ENCODE measurements at regions not wholly inside any gene's neighbourhood (a gene's known extent, or its start where the extent isn't known, plus 50 kb on each side); places are given as distances from the start of the nearest gene placed in this dataset.

DNA sequence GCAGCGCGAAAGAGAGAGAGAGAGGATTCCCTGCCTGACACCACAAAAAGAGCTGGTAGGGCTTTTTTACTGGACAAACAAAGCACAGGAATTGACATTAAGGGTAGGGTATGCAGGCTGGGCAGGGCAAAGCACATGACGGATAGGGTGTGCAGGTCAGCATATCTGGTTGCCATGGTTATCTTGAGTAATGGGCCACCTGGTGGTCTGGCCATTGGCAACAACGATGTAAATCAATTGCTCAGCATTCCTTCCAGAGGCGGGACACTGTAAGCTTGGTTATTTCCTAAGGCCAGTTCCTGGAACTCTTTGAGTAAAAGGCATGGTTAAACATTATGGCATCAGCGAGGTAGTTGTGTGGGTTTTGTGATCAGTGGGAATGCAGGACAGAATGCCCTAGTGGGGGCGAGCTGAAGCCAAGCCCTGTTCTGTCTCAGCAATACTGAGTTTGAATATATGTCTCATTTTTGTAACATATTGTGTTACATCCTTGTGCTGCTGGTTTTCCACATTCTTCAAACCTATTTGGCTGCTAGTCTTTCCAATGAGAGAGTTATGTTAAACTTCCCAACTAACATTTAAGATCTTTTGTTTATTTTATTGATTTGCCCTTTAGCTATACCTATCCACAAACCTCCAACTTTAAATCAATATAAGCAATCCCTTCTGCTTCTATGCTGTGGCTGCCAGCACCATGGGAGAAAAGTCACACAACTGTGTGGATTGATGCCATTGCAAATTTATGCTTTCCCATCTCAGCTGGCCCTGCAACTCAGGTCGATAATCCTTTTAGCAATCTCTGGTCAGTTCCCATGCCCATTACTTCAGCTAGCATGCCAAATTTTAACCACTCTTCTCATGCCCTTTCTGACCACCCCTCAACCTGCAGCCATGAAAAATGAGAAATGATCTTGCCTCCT lies 396.7 kb upstream of the PDE3A start:
- no peak overlapping the region for H3K4me3 ChIP-seq (ENCODE audit: low read depth, low read length)
- no peak for DNase-seq (ENCODE audit: low read depth, low spot score)
- TF ChIP-seq, protein P1, sequence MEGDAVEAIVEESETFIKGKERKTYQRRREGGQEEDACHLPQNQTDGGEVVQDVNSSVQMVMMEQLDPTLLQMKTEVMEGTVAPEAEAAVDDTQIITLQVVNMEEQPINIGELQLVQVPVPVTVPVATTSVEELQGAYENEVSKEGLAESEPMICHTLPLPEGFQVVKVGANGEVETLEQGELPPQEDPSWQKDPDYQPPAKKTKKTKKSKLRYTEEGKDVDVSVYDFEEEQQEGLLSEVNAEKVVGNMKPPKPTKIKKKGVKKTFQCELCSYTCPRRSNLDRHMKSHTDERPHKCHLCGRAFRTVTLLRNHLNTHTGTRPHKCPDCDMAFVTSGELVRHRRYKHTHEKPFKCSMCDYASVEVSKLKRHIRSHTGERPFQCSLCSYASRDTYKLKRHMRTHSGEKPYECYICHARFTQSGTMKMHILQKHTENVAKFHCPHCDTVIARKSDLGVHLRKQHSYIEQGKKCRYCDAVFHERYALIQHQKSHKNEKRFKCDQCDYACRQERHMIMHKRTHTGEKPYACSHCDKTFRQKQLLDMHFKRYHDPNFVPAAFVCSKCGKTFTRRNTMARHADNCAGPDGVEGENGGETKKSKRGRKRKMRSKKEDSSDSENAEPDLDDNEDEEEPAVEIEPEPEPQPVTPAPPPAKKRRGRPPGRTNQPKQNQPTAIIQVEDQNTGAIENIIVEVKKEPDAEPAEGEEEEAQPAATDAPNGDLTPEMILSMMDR (IDR thresholded peaks at IDR 0.05; ENCODE audit: insufficient read depth, low read length, missing control alignments), result no peak
- POLR2A ChIA-PET, result interaction anchor here (1.3 kb wide), 1 partner anchor 26 kb away, joined by 3 read pairs; no protein-coding TSS in a partner anchor
- CTCF ChIA-PET, result interaction anchor here (0.7 to 1.7 kb wide), 3 partner anchors 9 to 56 kb away, joined by 3 to 5 read pairs (median 3); no protein-coding TSS in a partner anchor

DNA sequence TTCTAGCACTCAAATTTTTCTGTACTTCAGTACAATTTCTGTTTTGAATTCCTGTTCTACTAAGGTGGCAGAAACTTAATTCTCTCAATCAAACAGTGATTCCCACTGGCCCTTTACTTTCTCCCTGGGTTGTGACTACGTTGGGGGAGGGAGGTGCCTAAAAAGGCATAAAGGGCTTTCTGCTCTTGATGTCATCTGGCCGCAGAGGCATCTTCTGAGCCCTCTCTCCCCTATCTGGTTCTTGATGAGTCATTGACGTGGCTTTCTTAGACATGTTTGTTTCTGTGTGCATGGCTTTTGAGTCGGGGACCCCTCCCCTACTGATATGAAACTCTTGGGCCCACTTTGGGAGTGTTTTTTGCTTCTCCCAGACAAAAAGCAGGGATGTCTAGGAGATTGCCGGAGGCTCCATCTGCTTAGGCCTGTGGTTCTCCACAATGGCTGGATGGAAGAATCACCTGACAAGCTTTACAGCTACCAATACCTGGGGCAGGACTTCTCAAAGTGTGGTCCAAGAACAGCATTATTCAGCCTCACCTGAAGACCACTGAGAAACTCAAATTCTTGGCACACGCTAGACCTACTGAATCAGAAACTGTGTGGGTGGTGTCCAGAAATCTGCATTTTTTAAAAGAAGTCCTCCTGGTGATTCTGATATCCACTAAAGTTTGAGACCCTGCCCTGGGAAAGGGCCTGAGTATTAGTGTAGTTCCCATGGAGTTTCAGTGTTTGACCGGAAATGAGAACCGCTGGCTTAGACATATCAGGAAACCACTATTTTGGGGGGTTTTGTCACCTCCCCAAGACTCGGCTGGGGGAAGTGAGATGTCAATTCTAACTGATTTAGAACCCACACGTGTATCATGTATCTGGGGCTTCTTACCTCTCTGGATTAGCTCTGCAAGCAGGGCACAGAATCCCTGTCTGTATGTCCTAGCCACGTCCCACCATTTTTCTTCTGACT lies 395.7 kb upstream of the PDE3A start:
- no peak overlapping the region for H3K4me3 ChIP-seq (ENCODE audit: low read depth, low read length)
- ChIA-PET POLR2A (interaction anchor here (1.3 kb wide), 1 partner anchor 27 kb away, joined by 3 read pairs; no protein-coding TSS in a partner anchor), CTCF (interaction anchor here (0.7 to 1.7 kb wide), 3 partner anchors 10 to 57 kb away, joined by 3 to 5 read pairs (median 3); no protein-coding TSS in a partner anchor)
- TF ChIP-seq, protein P1 (IDR thresholded peaks at IDR 0.05; ENCODE audit: insufficient read depth, low read length, missing control alignments), result no peak
- DNase-seq (ENCODE audit: low read depth, low spot score), result no peak

DNA sequence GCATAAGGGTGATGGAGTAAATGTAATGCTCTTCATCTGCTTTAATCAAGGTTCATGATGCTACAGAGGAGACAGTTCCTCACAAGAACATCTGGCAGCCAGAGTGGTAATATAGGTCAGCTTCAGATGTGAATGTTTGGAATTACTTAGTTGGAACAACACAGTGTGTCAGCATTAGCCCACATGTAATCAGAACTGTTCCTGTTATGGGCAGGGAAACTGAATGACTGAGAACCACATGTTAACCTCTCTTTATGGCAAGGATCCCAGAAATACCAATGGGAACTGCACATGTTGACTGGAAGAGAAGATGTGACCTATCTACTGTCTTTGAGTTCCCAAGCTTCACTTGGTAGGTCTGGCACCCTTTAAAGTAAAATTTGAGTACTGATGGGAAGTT lies 390.1 kb upstream of the PDE3A start:
- no peak overlapping the region for H3K4me3 ChIP-seq (ENCODE audit: low read depth, low read length)
- TF ChIP-seq, protein P1 (IDR thresholded peaks at IDR 0.05; ENCODE audit: insufficient read depth, low read length, missing control alignments), result no peak
- DNase-seq (ENCODE audit: low read depth, low spot score), result peak; percentile 97
- ChIA-PET POLR2A (interaction anchor here (0.8 kb wide), 1 partner anchor 10 kb away, joined by 4 read pairs; no protein-coding TSS in a partner anchor), CTCF (interaction anchor here (1.1 to 1.6 kb wide), 2 partner anchors 14 to 61 kb away, joined by 3 to 4 read pairs; no protein-coding TSS in a partner anchor)

DNA sequence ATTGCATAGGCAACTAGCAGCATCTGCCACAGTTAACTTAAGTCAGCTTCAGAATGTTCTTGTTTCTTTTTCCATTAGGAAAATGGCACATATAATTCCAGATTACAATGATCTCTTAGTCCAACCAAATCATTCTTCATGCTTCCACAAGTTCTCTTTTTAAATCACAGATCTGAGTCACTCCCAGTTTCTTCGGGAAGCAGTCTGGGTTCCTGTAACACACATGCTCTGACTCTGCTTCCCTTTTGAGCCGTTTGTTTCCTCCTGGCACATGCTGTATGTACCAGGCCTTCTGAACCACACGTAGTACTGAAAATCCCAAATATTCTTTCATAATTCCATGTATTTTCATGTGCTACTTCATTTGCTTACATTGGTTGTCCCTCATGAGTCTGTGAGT lies 388.8 kb upstream of the PDE3A start:
- POLR2A ChIA-PET, result no interaction called here
- TF ChIP-seq, protein P1 (IDR thresholded peaks at IDR 0.05; ENCODE audit: insufficient read depth, low read length, missing control alignments), result no peak

DNA sequence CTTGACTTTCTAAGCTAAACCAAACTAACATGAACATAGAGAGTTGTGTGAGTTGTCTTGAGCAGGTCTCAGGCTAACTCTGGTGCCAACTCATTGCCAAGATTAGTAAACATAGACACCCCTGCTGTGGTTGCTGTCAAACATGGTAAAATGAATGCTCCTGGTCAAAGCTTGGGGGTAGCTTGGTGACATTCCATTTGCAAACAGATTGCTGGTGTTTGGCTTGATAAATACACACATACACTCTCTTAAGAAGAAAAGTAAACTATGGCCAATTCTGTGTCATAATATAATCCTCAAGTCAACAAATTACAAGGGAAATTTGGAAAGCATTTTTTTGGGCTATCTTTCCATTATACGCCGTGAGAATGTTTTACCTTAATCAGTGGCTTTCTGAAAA lies 386.4 kb upstream of the PDE3A start:
- TF ChIP-seq, protein P1 (IDR thresholded peaks at IDR 0.05; ENCODE audit: insufficient read depth, low read length, missing control alignments), result no peak
- DNase-seq (ENCODE audit: low read depth, low spot score), result no peak
- CTCF ChIA-PET, result no interaction called here
- no peak overlapping the region for H3K4me3 ChIP-seq (ENCODE audit: low read depth, low read length)
- POLR2A ChIA-PET, result no interaction called here

More for the DNA sequence above, 388.8 kb upstream of the PDE3A start:
- CTCF ChIA-PET, result interaction anchor here (1.0 kb wide), 1 partner anchor 85 kb away, joined by 4 read pairs; no protein-coding TSS in a partner anchor
- no peak overlapping the region for H3K4me3 ChIP-seq (ENCODE audit: low read depth, low read length)
- no peak for DNase-seq (ENCODE audit: low read depth, low spot score)
